Uterus (tissue), 2 donors: ENCODE measurements at regions not wholly inside any gene's neighbourhood (a gene's known extent, or its start where the extent isn't known, plus 50 kb on each side); places are given as distances from the start of the nearest gene placed in this dataset.

Experiments used
- CTCF ChIP-seq, 4 experiments: fragments of 200-600 bp in 2 of 4; fragments of 450-650 bp in 2 of 4; sonication (generic) in 2 of 4; IDR thresholded peaks; one replicate each; pipeline ENCODE4 v1.5.1; 2016 to 2019; ENCODE audit warnings: antibody characterized with exemption in 4 of 4, mild to moderate bottlenecking in 2 of 4, moderate library complexity in 1 of 4
- POLR2A ChIP-seq, 2 donors: fragments of 450-650 bp; IDR thresholded peaks; one replicate each; pipeline ENCODE4 v1.6.1; 2016; ENCODE audit warnings: antibody characterized with exemption in 2 of 2, mild to moderate bottlenecking in 1 of 2, moderate library complexity in 1 of 2

DNA sequence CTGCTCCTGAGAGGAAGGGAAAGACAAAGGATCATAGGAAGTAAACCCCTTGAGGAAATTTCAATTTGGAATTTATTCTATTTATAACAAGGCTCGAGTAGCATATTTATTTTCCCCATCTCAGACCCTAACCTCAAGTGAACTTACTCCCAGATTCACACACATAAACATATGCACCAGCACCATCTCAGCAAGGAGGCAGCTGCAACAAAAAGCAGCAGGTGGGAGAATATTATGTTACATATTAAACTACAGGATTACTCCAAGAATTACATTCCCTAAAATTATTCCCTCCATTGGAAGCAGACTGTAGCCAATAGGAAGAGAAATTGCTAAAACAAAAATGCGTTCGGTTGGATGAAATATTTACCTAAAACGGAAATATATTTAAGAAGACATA lies 108.4 kb upstream of the PRSS3 start:
- TF ChIP-seq CTCF (IDR thresholded peaks at IDR 0.05) = no peak
- TF ChIP-seq POLR2A (IDR thresholded peaks at IDR 0.05) = no peak
